Ishikawa (cell line): ENCODE measurements at regions not wholly inside any gene's neighbourhood (a gene's known extent, or its start where the extent isn't known, plus 50 kb on each side); places are given as distances from the start of the nearest gene placed in this dataset.

Source experiments
- CEBPB ChIP-seq: IDR thresholded peaks from 2 replicates; pipeline ENCODE4 v1.6.1; 2012
- CREB1 ChIP-seq: IDR thresholded peaks from 2 replicates; pipeline ENCODE4 v1.6.1; 2012; ENCODE audit warnings: low read depth
- EGR1 ChIP-seq: IDR thresholded peaks from 2 replicates; pipeline ENCODE4 v1.6.1; 2012
- EP300 ChIP-seq: IDR thresholded peaks from 2 replicates; pipeline ENCODE4 v1.6.1; 2012; ENCODE audit warnings: borderline replicate concordance
- FOXM1 ChIP-seq: IDR thresholded peaks from 2 replicates; pipeline ENCODE4 v1.6.1; 2012; ENCODE audit warnings: low read depth, borderline replicate concordance
- NFIC ChIP-seq: IDR thresholded peaks from 2 replicates; pipeline ENCODE4 v1.6.1; 2012
- RAD21 ChIP-seq: IDR thresholded peaks from 2 replicates; pipeline ENCODE4 v1.6.1; 2012; ENCODE audit warnings: low read depth
- TAF1 ChIP-seq: IDR thresholded peaks from 2 replicates; pipeline ENCODE4 v1.6.1; 2012; ENCODE audit warnings: low read depth, mild to moderate bottlenecking
- TCF12 ChIP-seq: IDR thresholded peaks from 2 replicates; pipeline ENCODE4 v1.6.1; 2012; ENCODE audit warnings: low read depth
- TEAD4 ChIP-seq: IDR thresholded peaks from 2 replicates; pipeline ENCODE4 v1.6.1; 2012
- YY1 ChIP-seq: IDR thresholded peaks from 2 replicates; pipeline ENCODE4 v1.6.1; 2012; ENCODE audit warnings: low read depth
- ZBTB7A ChIP-seq: IDR thresholded peaks from 2 replicates; pipeline ENCODE4 v1.6.1; 2012; ENCODE audit warnings: low read depth
- TF ChIP-seq, protein P1 (sequence below): IDR thresholded peaks from 2 replicates; pipeline ENCODE4 v1.6.1; 2012; ENCODE audit warnings: low read depth, mild to moderate bottlenecking
- TF ChIP-seq, protein P2 (sequence below): IDR thresholded peaks from 2 replicates; pipeline ENCODE4 v1.6.1; 2012
- TF ChIP-seq, protein P3 (sequence below): IDR thresholded peaks from 2 replicates; pipeline ENCODE4 v1.6.1; 2012

DNA sequence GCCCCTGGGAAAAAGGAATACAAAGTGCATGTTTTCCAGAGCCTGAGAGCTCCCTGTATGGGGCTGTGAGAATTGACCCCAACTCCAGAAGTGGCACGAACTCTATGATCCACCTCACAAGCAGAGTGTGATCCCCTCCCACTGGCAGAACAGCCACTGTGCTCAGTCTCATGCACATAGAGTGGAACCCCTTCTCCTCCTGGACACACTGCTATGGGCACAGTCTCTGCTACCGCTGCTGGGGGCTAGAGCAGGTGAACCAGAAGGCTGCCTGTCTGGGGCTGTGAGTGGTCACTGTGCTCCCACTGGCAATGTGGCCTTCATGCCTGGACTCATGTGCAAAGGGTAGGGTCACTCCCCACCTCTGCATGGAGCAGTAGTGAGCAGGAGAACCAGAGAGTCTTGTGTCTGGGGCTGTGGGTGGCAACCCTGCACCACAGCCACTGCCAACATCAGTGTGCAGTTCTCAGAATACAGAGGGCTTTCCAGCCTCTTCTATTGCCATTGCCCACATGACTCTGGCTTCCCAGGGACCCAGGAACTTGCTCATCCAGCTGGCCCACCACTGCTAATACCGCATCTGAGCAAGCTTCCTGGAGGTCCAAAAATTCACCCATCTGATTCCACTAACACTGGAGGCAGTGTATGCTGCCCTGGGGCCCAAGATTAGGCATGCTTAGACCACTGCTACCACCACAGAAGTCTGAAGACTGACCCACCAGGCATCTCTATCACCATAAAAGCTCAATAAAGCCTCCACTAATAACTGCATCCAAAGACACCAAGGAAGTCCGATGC is 343.7 kb upstream of the SOX14 start:
- TF ChIP-seq, protein P1, sequence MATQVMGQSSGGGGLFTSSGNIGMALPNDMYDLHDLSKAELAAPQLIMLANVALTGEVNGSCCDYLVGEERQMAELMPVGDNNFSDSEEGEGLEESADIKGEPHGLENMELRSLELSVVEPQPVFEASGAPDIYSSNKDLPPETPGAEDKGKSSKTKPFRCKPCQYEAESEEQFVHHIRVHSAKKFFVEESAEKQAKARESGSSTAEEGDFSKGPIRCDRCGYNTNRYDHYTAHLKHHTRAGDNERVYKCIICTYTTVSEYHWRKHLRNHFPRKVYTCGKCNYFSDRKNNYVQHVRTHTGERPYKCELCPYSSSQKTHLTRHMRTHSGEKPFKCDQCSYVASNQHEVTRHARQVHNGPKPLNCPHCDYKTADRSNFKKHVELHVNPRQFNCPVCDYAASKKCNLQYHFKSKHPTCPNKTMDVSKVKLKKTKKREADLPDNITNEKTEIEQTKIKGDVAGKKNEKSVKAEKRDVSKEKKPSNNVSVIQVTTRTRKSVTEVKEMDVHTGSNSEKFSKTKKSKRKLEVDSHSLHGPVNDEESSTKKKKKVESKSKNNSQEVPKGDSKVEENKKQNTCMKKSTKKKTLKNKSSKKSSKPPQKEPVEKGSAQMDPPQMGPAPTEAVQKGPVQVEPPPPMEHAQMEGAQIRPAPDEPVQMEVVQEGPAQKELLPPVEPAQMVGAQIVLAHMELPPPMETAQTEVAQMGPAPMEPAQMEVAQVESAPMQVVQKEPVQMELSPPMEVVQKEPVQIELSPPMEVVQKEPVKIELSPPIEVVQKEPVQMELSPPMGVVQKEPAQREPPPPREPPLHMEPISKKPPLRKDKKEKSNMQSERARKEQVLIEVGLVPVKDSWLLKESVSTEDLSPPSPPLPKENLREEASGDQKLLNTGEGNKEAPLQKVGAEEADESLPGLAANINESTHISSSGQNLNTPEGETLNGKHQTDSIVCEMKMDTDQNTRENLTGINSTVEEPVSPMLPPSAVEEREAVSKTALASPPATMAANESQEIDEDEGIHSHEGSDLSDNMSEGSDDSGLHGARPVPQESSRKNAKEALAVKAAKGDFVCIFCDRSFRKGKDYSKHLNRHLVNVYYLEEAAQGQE = no peak
- TF ChIP-seq, protein P2, sequence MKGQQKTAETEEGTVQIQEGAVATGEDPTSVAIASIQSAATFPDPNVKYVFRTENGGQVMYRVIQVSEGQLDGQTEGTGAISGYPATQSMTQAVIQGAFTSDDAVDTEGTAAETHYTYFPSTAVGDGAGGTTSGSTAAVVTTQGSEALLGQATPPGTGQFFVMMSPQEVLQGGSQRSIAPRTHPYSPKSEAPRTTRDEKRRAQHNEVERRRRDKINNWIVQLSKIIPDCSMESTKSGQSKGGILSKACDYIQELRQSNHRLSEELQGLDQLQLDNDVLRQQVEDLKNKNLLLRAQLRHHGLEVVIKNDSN = no peak
- TF ChIP-seq RAD21 (no peak), CEBPB (no peak), YY1 (no peak), ZBTB7A (no peak)

DNA sequence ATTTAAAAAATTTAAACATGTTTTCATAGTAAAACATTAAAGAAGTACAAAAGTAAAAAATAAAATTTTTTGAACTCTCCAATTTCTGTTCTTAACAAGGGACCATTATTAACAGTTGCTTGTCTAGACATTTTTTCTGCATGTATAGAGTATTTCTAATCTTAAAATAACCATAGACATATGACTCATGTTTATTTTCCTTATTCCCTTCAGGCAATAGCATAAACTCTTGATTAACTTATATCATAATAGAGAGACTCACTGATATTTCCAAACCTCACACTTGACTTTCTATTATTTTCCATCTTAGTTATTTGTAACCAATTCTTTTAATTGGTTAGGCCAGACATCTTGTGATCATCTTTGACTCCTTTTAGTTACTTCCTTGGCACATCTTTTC is 325.6 kb upstream of the SOX14 start:
- no peak for TF ChIP-seq RAD21

DNA sequence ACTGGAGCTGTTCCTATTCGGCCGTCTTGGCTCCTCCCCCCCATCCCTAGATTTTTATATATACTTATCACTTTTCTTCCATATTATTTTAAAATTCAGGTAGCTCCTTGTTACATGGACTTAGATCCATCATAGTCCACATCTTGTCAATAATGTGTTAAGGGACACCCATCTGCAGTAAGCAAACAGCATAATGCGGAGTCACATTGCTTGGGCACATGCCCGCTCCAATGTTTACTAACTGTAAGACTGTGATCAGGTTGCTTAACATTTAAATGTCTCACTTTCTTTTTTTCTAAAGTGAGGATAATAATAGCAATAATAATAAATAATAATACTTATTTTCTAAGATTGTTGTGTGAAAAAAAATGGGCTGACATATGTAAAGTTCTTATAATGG is 303.2 kb upstream of the SOX14 start:
- no peak for TF ChIP-seq CREB1
- TF ChIP-seq, protein P3, sequence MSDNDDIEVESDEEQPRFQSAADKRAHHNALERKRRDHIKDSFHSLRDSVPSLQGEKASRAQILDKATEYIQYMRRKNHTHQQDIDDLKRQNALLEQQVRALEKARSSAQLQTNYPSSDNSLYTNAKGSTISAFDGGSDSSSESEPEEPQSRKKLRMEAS = no peak

DNA sequence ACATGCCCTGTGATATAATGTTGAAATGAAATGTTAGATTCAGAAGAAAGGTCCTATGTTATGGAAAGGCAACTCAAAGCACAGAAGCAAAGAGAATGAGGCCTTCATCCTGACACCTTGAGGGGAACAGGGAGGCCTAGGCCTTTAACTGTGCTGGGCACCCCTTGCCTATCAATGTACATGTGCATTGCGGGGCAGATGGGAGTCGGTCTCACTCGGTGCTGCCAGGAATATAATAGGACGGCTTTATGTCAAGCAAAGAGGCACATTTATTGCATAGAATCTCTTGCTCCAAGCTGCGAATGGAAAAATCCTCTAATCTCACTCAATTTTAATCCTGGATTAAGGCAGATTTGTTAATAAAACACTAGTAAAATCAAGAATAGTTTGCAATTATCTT is 301.0 kb upstream of the SOX14 start:
- TF ChIP-seq TCF12 (no peak), FOXM1 (no peak), TAF1 (no peak), ZBTB7A (no peak), EGR1 (no peak), EP300 (no peak), YY1 (no peak), CEBPB (no peak), CREB1 (no peak), RAD21 (no peak), NFIC (no peak), TEAD4 (no peak)
- TF ChIP-seq, protein P2 = no peak
- TF ChIP-seq, protein P3 = no peak
- TF ChIP-seq, protein P1 = no peak

DNA sequence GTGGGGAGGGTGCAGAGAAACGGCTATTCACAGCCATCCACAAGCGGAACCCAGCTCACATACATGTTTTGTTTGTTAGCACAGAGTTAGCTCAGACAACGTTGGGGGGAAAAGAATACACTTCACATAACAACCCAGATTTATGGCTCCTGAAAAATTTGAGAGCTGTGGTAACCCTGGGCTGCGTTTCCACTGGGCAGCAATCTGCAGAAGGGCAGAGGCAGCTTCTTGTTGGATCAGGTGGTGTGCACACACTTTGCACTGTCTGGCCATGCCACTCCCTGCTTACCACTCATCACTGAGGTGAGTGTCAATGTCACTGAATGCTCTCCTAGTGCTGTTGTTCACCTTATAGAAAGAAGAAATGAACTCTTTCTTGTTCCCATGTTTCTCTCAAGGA is 299.8 kb upstream of the SOX14 start:
- TF ChIP-seq FOXM1 (no peak), EGR1 (no peak), CEBPB (no peak), TEAD4 (no peak), CREB1 (no peak), EP300 (no peak), RAD21 (no peak), ZBTB7A (no peak), TAF1 (no peak), YY1 (no peak), TCF12 (no peak)
- TF ChIP-seq, protein P2 = no peak
- TF ChIP-seq, protein P1 = no peak
- TF ChIP-seq, protein P3 = no peak
